OCI-LY1 (cell line): ENCODE measurements at regions not wholly inside any gene's neighbourhood (a gene's known extent, or its start where the extent isn't known, plus 50 kb on each side); places are given as distances from the start of the nearest gene placed in this dataset.

Source experiments
- EZH2 ChIP-seq: fragments of 200-600 bp; sonication (generic), shearing (Covaris generic); IDR thresholded peaks from 2 replicates; pipeline ENCODE4 v1.8.0; 2017; ENCODE audit warnings: borderline replicate concordance, mixed run types, mild to moderate bottlenecking, antibody characterized with exemption, low read length, moderate library complexity, mixed read lengths
- TF ChIP-seq, protein P1 (sequence below): fragments of 200-600 bp; sonication (generic), shearing (Covaris generic); IDR thresholded peaks from 2 replicates; pipeline ENCODE4 v1.5.1; 2017; ENCODE audit warnings: mild to moderate bottlenecking, antibody characterized with exemption, low read length, moderate library complexity, mixed read lengths

GRCh38 chr11:28815110-28815509 is 706.9 kb downstream of the METTL15 start:
- TF ChIP-seq, protein P1, sequence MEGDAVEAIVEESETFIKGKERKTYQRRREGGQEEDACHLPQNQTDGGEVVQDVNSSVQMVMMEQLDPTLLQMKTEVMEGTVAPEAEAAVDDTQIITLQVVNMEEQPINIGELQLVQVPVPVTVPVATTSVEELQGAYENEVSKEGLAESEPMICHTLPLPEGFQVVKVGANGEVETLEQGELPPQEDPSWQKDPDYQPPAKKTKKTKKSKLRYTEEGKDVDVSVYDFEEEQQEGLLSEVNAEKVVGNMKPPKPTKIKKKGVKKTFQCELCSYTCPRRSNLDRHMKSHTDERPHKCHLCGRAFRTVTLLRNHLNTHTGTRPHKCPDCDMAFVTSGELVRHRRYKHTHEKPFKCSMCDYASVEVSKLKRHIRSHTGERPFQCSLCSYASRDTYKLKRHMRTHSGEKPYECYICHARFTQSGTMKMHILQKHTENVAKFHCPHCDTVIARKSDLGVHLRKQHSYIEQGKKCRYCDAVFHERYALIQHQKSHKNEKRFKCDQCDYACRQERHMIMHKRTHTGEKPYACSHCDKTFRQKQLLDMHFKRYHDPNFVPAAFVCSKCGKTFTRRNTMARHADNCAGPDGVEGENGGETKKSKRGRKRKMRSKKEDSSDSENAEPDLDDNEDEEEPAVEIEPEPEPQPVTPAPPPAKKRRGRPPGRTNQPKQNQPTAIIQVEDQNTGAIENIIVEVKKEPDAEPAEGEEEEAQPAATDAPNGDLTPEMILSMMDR, result no peak
- no peak for TF ChIP-seq EZH2
